Ishikawa (cell line): ENCODE measurements at regions not wholly inside any gene's neighbourhood (a gene's known extent, or its start where the extent isn't known, plus 50 kb on each side); places are given as distances from the start of the nearest gene placed in this dataset.

Experiments
- EGR1 ChIP-seq: IDR thresholded peaks from 2 replicates; pipeline ENCODE4 v1.6.1; 2012
- MAX ChIP-seq: IDR thresholded peaks from 2 replicates; pipeline ENCODE4 v1.6.1; 2012
- YY1 ChIP-seq: IDR thresholded peaks from 2 replicates; pipeline ENCODE4 v1.6.1; 2012; ENCODE audit warnings: low read depth

- TF ChIP-seq EGR1 (no peak), MAX (no peak), YY1 (no peak)
These were observed 1408.8 kb downstream of the BRD1 start for GRCh38 chr22:48418831-48419230.
